Mesenchymal stem cell (in vitro differentiated cells and primary cell): ENCODE measurements at regions not wholly inside any gene's neighbourhood (a gene's known extent, or its start where the extent isn't known, plus 50 kb on each side); places are given as distances from the start of the nearest gene placed in this dataset.
"Not testable (repeated sequence)": the region's sequence is repeated elsewhere in the genome, so short reads cannot be mapped to it uniquely, and the experiment has no call there.

ENCODE experiments used
- DNase-seq: peaks from one replicate; pipeline ENCODE4 v3.0.0-alpha.2; 2013
- H2AFZ ChIP-seq: one replicate; pipeline ENCODE4 v1.6.1; 2013; ENCODE audit warnings: low read depth, mild to moderate bottlenecking, control low read depth, inconsistent platforms, low read length, moderate library complexity
- H2AK5ac ChIP-seq: 2 replicates; pipeline ENCODE4 v1.6.1; 2013; ENCODE audit warnings: low read length, moderate library complexity, mild to moderate bottlenecking, inconsistent platforms; ENCODE audit not compliant: severe bottlenecking
- H2BK120ac ChIP-seq: one replicate; pipeline ENCODE4 v1.6.1; 2013; ENCODE audit warnings: low read depth, mild to moderate bottlenecking, inconsistent platforms, low read length, moderate library complexity
- H2BK12ac ChIP-seq, 2 experiments: one replicate each; pipeline ENCODE4 v1.6.1; 2013; ENCODE audit warnings: inconsistent platforms in 2 of 2, low read length in 2 of 2, mild to moderate bottlenecking in 2 of 2, moderate library complexity in 2 of 2, control low read depth in 1 of 2
- H2BK15ac ChIP-seq: one replicate; pipeline ENCODE4 v1.6.1; 2013; ENCODE audit warnings: mild to moderate bottlenecking, low read depth, inconsistent platforms; ENCODE audit not compliant: poor library complexity, severe bottlenecking
- H2BK5ac ChIP-seq: 2 replicates; pipeline ENCODE4 v1.6.1; 2013; ENCODE audit warnings: low read depth, mild to moderate bottlenecking, low read length, control low read depth, inconsistent platforms; ENCODE audit not compliant: poor library complexity, severe bottlenecking
- H3K14ac ChIP-seq, 2 experiments: one replicate each; pipeline ENCODE4 v1.6.1; 2013; ENCODE audit warnings: inconsistent platforms in 2 of 2, low read length in 2 of 2, control low read depth in 1 of 2, mild to moderate bottlenecking in 1 of 2, moderate library complexity in 1 of 2
- H3K18ac ChIP-seq, 2 experiments: one replicate each; pipeline ENCODE4 v1.6.1; 2013; ENCODE audit warnings: inconsistent platforms in 2 of 2, low read length in 2 of 2, control low read depth in 1 of 2, low read depth in 1 of 2, mild to moderate bottlenecking in 1 of 2
- H3K23ac ChIP-seq, 2 experiments: one replicate each; pipeline ENCODE4 v1.6.1; 2013; ENCODE audit warnings: inconsistent platforms in 2 of 2, low read length in 2 of 2, mild to moderate bottlenecking in 2 of 2, moderate library complexity in 2 of 2, control low read depth in 1 of 2
- H3K27ac ChIP-seq: 2 replicates; pipeline ENCODE4 v1.5.1; 2013; ENCODE audit warnings: mild to moderate bottlenecking, moderate library complexity, low read length, control low read depth, inconsistent platforms; ENCODE audit not compliant: poor library complexity, severe bottlenecking
- H3K27me3 ChIP-seq, 2 experiments: 2 replicates each; pipeline versions ENCODE4 v1.6.1 to v1.7.0; 2013; ENCODE audit warnings: low read length in 2 of 2, mild to moderate bottlenecking in 2 of 2, moderate library complexity in 2 of 2, control low read depth in 1 of 2, inconsistent platforms in 1 of 2; ENCODE audit not compliant: control insufficient read depth in 1 of 2, insufficient read depth in 1 of 2
- H3K36me3 ChIP-seq, 2 experiments: 2 replicates each; pipeline versions ENCODE4 v1.6.1 to v1.7.0; 2013; ENCODE audit warnings: low read length in 2 of 2, control low read depth in 1 of 2, inconsistent platforms in 1 of 2, low read depth in 1 of 2, mild to moderate bottlenecking in 1 of 2; ENCODE audit not compliant: insufficient read depth in 2 of 2, control insufficient read depth in 1 of 2
- H3K4ac ChIP-seq, 2 experiments: one replicate each; pipeline ENCODE4 v1.6.1; 2013; ENCODE audit warnings: inconsistent platforms in 2 of 2, low read length in 2 of 2, mild to moderate bottlenecking in 2 of 2, moderate library complexity in 2 of 2, control low read depth in 1 of 2, low read depth in 1 of 2
- H3K4me1 ChIP-seq: 2 replicates; pipeline ENCODE4 v1.6.1; 2013; ENCODE audit warnings: low read depth, low read length, control low read depth; ENCODE audit not compliant: control insufficient read depth, insufficient read depth
- H3K4me2 ChIP-seq: 2 replicates; pipeline ENCODE4 v1.6.1; 2013; ENCODE audit warnings: low read length, mild to moderate bottlenecking, inconsistent platforms; ENCODE audit not compliant: poor library complexity, severe bottlenecking
- H3K4me3 ChIP-seq, 2 experiments: 2 replicates each; pipeline versions ENCODE4 v1.5.1 to v1.7.0; 2013; ENCODE audit warnings: low read length in 2 of 2, mild to moderate bottlenecking in 2 of 2, control low read depth in 1 of 2, low read depth in 1 of 2; ENCODE audit not compliant: insufficient read depth in 1 of 2
- H3K79me1 ChIP-seq: replicated peaks from 2 replicates; pipeline ENCODE4 v1.6.1; 2013; ENCODE audit warnings: mild to moderate bottlenecking, control low read depth, low read length, inconsistent platforms; ENCODE audit not compliant: poor library complexity, severe bottlenecking
- H3K9ac ChIP-seq: 2 replicates; pipeline ENCODE4 v1.7.0; 2013; ENCODE audit warnings: mild to moderate bottlenecking, low read length, moderate library complexity
- H3K9me3 ChIP-seq: 2 replicates; pipeline ENCODE4 v1.7.0; 2013; ENCODE audit warnings: mild to moderate bottlenecking, low read length; ENCODE audit not compliant: control insufficient read depth
- H4K8ac ChIP-seq: one replicate; pipeline ENCODE4 v1.6.1; 2013; ENCODE audit warnings: inconsistent platforms, mild to moderate bottlenecking, low read length, moderate library complexity
- H4K91ac ChIP-seq: one replicate; pipeline ENCODE4 v1.6.1; 2013; ENCODE audit warnings: mild to moderate bottlenecking, low read length, inconsistent platforms
- WGBS: methylation state at CpG from one replicate; pipeline ENCODE4 v1.1.7; 2013; ENCODE audit warnings: mixed read lengths; 5-methylcytosine and 5-hydroxymethylcytosine counted together

DNA sequence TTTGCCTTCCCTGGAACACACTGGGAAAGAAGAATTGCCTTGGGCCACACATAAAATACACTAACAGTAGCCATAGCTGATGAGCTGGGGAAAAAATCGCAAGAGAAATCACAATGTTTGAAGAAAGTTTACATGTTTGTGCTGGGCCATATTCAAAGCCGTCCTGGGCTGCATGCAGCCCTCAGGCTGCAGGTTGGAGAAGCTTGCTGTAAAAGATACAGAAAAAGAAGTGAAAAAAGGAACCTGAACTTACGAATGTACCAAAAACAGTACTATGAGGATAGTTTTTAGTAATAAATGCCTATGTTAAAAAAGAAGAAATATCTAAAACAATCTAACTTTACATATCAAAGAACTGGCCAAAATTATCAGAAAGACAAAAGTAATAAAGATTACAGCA, 82.1 kb downstream of the UGT2B28 start:
- Histone ChIP-seq H2BK5ac (no peak overlapping the region), H2BK15ac (no peak overlapping the region), H2AFZ (no peak overlapping the region), H3K36me3 (no peaks in the 10 kb centered on the region), H4K8ac (no peak overlapping the region), H3K4me2 (no peak overlapping the region), H2BK120ac (no peak overlapping the region), H3K23ac (no peak overlapping the region), H3K4me3 (no peak overlapping the region), H2AK5ac (no peak overlapping the region), H3K18ac (no peak overlapping the region), H3K14ac (no peak overlapping the region), H3K9me3 (no peaks in the 10 kb centered on the region), H3K4ac (no peak overlapping the region), H2BK12ac (no peak overlapping the region), H3K79me1 (no peaks in the 10 kb centered on the region), H3K27me3 (no peaks in the 10 kb centered on the region), H3K27ac (no peak overlapping the region), H3K9ac (no peak overlapping the region), H4K91ac (no peak overlapping the region), H3K4me1 (no peaks in the 10 kb centered on the region)
- WGBS = 70% methylated on average over 2 of the region's 3 CpGs
- DNase-seq = no peak

DNA sequence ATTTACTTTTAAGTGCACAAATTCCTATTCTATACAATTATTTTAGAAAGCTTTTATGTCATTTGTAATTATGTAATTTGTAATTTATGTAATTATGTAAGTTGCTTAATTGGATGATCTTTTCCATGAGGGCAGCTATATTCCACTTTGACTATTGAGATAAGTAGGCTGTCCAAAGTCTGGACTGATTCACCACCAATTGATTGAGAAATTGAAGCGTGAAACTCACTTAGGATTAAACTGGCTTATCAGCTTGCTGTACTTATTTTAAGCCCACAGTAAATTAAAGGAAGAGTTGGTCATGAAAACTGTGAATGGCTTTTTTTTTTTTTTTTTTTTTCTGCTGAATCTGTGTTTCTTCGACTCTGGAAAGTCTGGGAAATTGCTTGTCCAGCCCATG, 87.4 kb downstream of the UGT2B28 start:
- WGBS = 100% methylated on average over 1 of the region's 2 CpGs
- H2AK5ac ChIP-seq, H3K27ac ChIP-seq, H2BK12ac ChIP-seq, DNase-seq, H2BK15ac ChIP-seq, H3K79me1 ChIP-seq, H3K36me3 ChIP-seq, H3K27me3 ChIP-seq, H3K9me3 ChIP-seq, H2BK120ac ChIP-seq, H3K4me1 ChIP-seq, H4K8ac ChIP-seq, H3K18ac ChIP-seq, H4K91ac ChIP-seq, H3K14ac ChIP-seq, H3K4me3 ChIP-seq, H3K4ac ChIP-seq, H3K9ac ChIP-seq, H3K23ac ChIP-seq, H3K4me2 ChIP-seq, H2AFZ ChIP-seq, H2BK5ac ChIP-seq: not testable (repeated sequence)

DNA sequence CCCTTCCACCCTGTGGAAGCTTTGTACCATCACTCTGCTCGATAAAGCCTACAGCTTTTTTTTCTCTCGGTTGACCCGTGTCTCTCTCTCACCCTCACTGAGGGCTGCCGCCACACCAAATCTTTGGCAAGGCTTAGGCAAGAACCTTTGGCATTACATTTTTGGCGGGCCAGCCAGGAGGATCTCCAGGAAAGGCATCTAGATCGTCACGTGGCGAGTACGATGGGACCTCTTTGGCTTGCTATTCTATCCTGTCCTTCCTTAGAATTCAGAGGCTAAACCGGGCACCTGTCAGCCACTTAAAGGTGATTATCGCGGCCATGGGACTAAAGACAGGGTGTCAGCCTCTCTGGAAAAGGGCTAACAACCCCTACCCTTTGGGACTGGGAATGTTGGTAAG, 96.2 kb downstream of the UGT2B28 start:
- Histone ChIP-seq H2BK15ac (no peak overlapping the region), H3K4me1 (no peaks in the 10 kb centered on the region)
- WGBS = 96% methylated on average over 12 of the region's 12 CpGs

DNA sequence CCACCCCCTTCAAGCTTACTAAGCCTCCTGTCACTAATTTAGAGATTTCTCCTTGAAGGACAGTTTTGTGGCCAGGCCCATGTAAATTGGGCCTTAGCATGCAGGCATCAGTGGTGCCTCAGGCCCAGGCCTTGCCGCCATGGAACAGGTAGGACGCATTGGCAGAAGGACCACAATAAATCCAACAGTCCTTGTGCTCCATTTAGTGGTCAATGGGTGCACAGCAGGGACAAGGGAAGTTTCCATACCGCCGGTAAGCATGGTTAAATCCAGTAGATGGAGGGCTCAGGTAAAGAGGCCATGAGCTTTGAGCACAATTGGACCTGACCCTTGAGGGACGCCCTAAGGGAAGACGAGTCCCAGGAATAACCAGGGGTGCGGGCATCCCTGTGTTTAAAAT, 97.3 kb downstream of the UGT2B28 start:
- no peak overlapping the region for H2BK120ac ChIP-seq
- no peak overlapping the region for H3K4me3 ChIP-seq
- no peaks in the 10 kb centered on the region for H3K4me1 ChIP-seq
- no peak overlapping the region for H4K8ac ChIP-seq
- H2BK5ac ChIP-seq = no peak overlapping the region
- H3K36me3 ChIP-seq = no peaks in the 10 kb centered on the region
- H3K4ac ChIP-seq = no peak overlapping the region
- H3K79me1 ChIP-seq = no peaks in the 10 kb centered on the region
- H3K9me3 ChIP-seq = peaks cover 2% of the 10 kb centered on the region
- 92% methylated on average over 7 of the region's 7 CpGs for WGBS
- H2AK5ac ChIP-seq = no peak overlapping the region
- no peaks in the 10 kb centered on the region for H3K27me3 ChIP-seq
- no peak overlapping the region for H2BK12ac ChIP-seq
- no peak overlapping the region for H3K18ac ChIP-seq
- no peak overlapping the region for H2BK15ac ChIP-seq
- no peak overlapping the region for H3K27ac ChIP-seq
- no peak overlapping the region for H3K9ac ChIP-seq
- H3K23ac ChIP-seq = no peak overlapping the region
- H3K4me2 ChIP-seq = no peak overlapping the region
- peak overlapping the region; percentile 27 for H4K91ac ChIP-seq
- no peak overlapping the region for H3K14ac ChIP-seq
- DNase-seq = no peak
- no peak overlapping the region for H2AFZ ChIP-seq

More for the DNA sequence above, 96.2 kb downstream of the UGT2B28 start:
- Histone ChIP-seq H3K18ac (no peak overlapping the region), H3K9ac (no peak overlapping the region), H3K36me3 (no peaks in the 10 kb centered on the region), H2BK5ac (no peak overlapping the region), H3K4me3 (no peak overlapping the region), H2AFZ (no peak overlapping the region), H3K4ac (no peak overlapping the region), H3K4me2 (no peak overlapping the region), H3K23ac (no peak overlapping the region), H3K79me1 (no peaks in the 10 kb centered on the region), H2BK12ac (no peak overlapping the region), H3K27me3 (no peaks in the 10 kb centered on the region), H3K27ac (no peak overlapping the region), H3K9me3 (peaks cover 2% of the 10 kb centered on the region), H4K8ac (no peak overlapping the region), H2BK120ac (no peak overlapping the region), H3K14ac (no peak overlapping the region), H4K91ac (no peak overlapping the region), H2AK5ac (no peak overlapping the region)
- no peak for DNase-seq
